ENCODE measurements at regions not wholly inside any gene's neighbourhood (a gene's known extent, or its start where the extent isn't known, plus 50 kb on each side); places are given as distances from the start of the nearest gene placed in this dataset.

DNA sequence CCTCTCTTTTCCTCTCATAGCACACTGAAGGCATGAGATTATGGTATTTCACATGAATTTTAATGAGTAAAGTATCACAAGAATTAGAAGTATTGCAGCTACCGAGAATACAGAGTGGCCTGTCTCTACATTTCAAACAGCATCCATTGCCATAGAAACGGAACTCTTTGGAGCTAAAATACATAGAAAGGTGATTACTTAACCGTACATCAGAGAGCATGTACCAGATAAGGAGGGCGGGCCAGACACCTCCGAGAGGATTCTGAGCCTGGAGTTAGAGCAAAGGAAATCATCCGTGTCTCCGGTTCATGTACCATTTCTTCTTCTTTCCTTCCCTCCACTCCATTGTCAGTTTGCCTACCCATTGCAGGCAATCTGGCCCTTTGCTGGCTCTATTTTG is 196.7 kb downstream of the KLF6 start:
- no peak for DNase-seq (ENCODE audit: low spot score)
- TF ChIP-seq CTCF (conservative IDR thresholded peaks at IDR 0.05; ENCODE audit: low read depth, low read length) (no peak), EZH2 (IDR thresholded peaks at IDR 0.05; ENCODE audit: borderline replicate concordance, low read depth, low read length, poor library complexity, severe bottlenecking) (no peak)
- BruUV-seq (replicated peaks): no TSS peak
- Histone ChIP-seq H3K27me3 (replicated peaks; ENCODE audit: insufficient read depth, low read depth, low read length, poor library complexity) (no peaks in the 10 kb centered on the region), H3K4me1 (ENCODE audit: insufficient read depth, low read length, poor library complexity, severe bottlenecking) (peaks cover under 1% of the 10 kb centered on the region), H3K4me3 (ENCODE audit: low read depth, low read length, poor library complexity, severe bottlenecking) (no peak overlapping the region), H3K36me3 (ENCODE audit: insufficient read depth, low read length, poor library complexity, severe bottlenecking) (no peaks in the 10 kb centered on the region), H3K9me3 (ENCODE audit: low read depth, low read length, poor library complexity, severe bottlenecking) (no peaks in the 10 kb centered on the region), H3K27ac (ENCODE audit: low read depth, low read length, poor library complexity, severe bottlenecking) (no peak overlapping the region)
- intact Hi-C loops (cut with micrococcal nuclease; ENCODE audit: unreplicated experiment): no loop called here
- CTCF ChIA-PET: no interaction called here
- POLR2A ChIA-PET (ENCODE audit: low non-redundant PET): no interaction called here

GRCh38 chr10:3584926-3585784 is 199.9 kb downstream of the KLF6 start:
- CTCF ChIA-PET: no interaction called here
- BruUV-seq (replicated peaks): no TSS peak
- no peaks in the 10 kb centered on the region for H3K27me3 ChIP-seq (replicated peaks; ENCODE audit: insufficient read depth, low read depth, low read length, poor library complexity)
- no peak overlapping the region for H3K4me3 ChIP-seq (ENCODE audit: low read depth, low read length, poor library complexity, severe bottlenecking)
- H3K36me3 ChIP-seq (ENCODE audit: insufficient read depth, low read length, poor library complexity, severe bottlenecking): no peaks in the 10 kb centered on the region
- POLR2A ChIA-PET (ENCODE audit: low non-redundant PET): no interaction called here
- TF ChIP-seq EZH2 (IDR thresholded peaks at IDR 0.05; ENCODE audit: borderline replicate concordance, low read depth, low read length, poor library complexity, severe bottlenecking) (no peak), CTCF (conservative IDR thresholded peaks at IDR 0.05; ENCODE audit: low read depth, low read length) (no peak)
- no peaks in the 10 kb centered on the region for H3K9me3 ChIP-seq (ENCODE audit: low read depth, low read length, poor library complexity, severe bottlenecking)
- intact Hi-C loops (cut with micrococcal nuclease; ENCODE audit: unreplicated experiment): no loop called here
- no peak overlapping the region for H3K27ac ChIP-seq (ENCODE audit: low read depth, low read length, poor library complexity, severe bottlenecking)
- no peak for DNase-seq (ENCODE audit: low spot score)
- peaks cover 13% of the 10 kb centered on the region for H3K4me1 ChIP-seq (ENCODE audit: insufficient read depth, low read length, poor library complexity, severe bottlenecking)

GRCh38 chr10:3580565-3580964 is 204.4 kb downstream of the KLF6 start:
- no peak for TF ChIP-seq EZH2 (IDR thresholded peaks at IDR 0.05; ENCODE audit: borderline replicate concordance, low read depth, low read length, poor library complexity, severe bottlenecking)
- no peak for TF ChIP-seq CTCF (conservative IDR thresholded peaks at IDR 0.05; ENCODE audit: low read depth, low read length)
- Histone ChIP-seq H3K4me3 (ENCODE audit: low read depth, low read length, poor library complexity, severe bottlenecking) (no peak overlapping the region), H3K4me1 (ENCODE audit: insufficient read depth, low read length, poor library complexity, severe bottlenecking) (peaks cover 23% of the 10 kb centered on the region), H3K9me3 (ENCODE audit: low read depth, low read length, poor library complexity, severe bottlenecking) (no peaks in the 10 kb centered on the region), H3K36me3 (ENCODE audit: insufficient read depth, low read length, poor library complexity, severe bottlenecking) (no peaks in the 10 kb centered on the region), H3K27ac (ENCODE audit: low read depth, low read length, poor library complexity, severe bottlenecking) (no peak overlapping the region), H3K27me3 (replicated peaks; ENCODE audit: insufficient read depth, low read depth, low read length, poor library complexity) (no peaks in the 10 kb centered on the region)
- POLR2A ChIA-PET (ENCODE audit: low non-redundant PET): no interaction called here
- no TSS peak for BruUV-seq (replicated peaks)
- CTCF ChIA-PET: no interaction called here
- intact Hi-C loops (cut with micrococcal nuclease; ENCODE audit: unreplicated experiment): no loop called here
- DNase-seq (ENCODE audit: low spot score): no peak

Data from A673 (cell line).